ENCODE measurements at regions not wholly inside any gene's neighbourhood (a gene's known extent, or its start where the extent isn't known, plus 50 kb on each side); places are given as distances from the start of the nearest gene placed in this dataset.

GRCh38 chr17:79183293-79184158 lies 108.9 kb downstream of the ENGASE start:
- FAIRE-seq, result no peak

- FAIRE-seq, result no peak
These were observed 108.3 kb downstream of the ENGASE start for GRCh38 chr17:79183043-79183292.

- FAIRE-seq, result no peak
These were observed 107.8 kb downstream of the ENGASE start for GRCh38 chr17:79182176-79183042.

DNA sequence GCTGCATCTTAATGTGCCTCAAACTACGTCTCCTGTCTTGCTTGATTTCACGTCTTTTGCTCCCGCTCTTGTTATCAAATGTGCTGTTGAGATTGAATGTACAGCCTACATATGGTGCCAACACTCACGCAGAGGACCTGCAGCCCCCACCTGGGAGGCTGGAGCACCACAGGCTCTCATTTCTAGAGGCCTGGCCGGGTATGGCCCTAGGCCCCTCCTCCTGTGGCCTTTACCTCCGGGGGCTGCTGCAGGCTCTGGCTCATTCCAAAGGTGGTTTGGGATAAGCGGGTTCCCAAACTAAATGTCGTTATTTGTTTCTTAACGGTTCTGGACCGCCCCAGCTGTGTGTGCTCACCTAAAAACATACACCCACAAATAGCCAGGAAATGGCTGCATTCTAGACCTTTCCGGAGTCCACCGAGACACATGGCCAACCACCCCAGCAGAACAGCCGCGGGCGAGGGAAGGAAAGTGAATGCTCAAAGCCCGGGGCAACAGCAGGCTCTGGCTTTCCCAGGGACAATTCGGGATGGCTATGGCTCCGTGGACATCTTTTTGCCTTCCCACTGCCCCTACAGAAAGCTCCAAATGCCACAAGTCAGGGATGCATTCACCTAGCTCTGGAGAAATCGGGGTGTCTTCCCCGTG lies 105.9 kb downstream of the ENGASE start:
- no peak for FAIRE-seq

GRCh38 chr17:79179334-79179733 lies 104.7 kb downstream of the ENGASE start:
- FAIRE-seq, result no peak

DNA sequence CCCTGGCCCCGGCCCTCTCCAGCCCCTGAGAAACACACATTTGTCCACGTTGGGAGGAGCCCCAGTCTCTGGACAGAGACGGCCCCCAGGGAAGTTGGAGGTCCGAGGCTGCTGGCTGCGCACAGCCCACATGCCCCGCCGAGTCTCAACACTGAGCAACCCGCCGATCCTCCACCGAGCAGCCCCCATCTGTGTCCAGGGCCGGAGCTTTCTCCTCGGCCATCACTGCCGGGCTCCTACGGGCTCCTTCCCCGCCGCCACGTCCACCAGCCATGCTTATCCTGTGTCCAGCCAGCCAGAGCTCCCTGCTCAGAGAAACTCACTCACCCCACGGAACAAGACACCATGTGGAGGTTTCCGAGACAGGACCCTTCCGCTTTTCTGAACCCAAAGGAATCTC lies 103.3 kb downstream of the ENGASE start:
- FAIRE-seq, result no peak

- FAIRE-seq, result no peak
These were observed 102.4 kb downstream of the ENGASE start for GRCh38 chr17:79176792-79177601.

GRCh38 chr17:79174905-79175856 lies 100.6 kb downstream of the ENGASE start:
- FAIRE-seq, result no peak

- FAIRE-seq, result no peak
These were observed 99.7 kb downstream of the ENGASE start for GRCh38 chr17:79174193-79174765.

DNA sequence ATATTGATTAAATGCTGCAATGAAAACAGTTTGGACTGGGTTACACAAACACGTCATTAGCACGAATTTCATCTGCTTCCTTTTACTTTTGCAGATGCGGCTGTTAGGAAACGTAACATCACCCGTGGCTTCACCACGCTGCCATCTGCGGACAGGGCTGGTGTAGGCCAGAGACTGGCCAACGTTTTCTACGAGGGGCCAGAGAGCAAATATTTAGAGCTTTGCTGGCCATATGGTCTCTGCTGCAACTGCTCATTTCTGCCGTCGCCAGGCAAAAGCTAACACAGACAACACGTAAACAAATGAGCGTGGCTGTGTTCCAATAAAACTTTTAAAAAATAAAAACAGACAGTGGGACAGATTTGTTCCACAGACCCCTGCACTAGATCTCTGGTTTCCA lies 96.6 kb downstream of the ENGASE start:
- no peak for FAIRE-seq

- FAIRE-seq, result no peak
These were observed 95.2 kb downstream of the ENGASE start for GRCh38 chr17:79169861-79170260.

DNA sequence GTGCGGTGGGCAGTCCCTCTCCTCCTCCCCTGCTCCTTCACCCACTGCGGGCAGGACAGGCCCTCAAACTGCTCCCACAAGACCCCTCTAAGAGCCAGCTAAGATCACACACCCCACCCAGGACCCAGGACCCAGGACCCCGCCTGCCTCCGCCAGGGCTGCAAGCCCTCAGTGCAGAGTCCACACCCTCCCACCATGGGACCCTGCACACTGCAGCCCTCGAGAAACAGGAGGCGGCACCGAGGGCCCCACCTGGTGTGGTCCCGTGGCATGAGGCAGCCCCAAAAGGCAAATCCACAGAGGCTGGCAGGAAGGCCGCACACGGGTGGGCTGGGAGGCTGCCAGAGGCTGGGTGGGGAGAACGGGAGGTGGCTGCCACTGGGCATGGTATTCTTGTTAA lies 94.7 kb downstream of the ENGASE start:
- FAIRE-seq, result no peak

- FAIRE-seq, result no peak
These were observed 93.9 kb downstream of the ENGASE start for GRCh38 chr17:79168486-79169055.

DNA sequence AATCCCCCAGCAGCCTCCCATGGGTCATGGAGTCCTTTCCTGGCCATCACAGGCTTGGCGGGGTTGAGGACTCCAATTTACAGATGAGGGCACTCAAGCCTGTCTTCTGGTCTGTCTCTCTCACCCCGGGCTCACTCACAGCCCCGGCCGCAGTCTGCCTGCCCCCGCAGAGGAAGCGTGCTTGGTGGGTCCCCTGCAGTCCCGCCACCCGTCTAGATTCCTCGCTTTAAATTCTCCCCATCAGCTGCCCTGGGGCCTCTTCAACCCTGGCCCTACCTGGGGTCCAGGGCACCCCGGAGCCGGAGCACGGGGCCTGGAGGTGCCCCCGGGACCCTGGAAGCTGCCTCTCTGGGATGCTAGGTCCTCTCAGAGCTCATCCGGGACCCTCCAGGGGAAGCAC lies 92.9 kb downstream of the ENGASE start:
- no peak for FAIRE-seq

DNA sequence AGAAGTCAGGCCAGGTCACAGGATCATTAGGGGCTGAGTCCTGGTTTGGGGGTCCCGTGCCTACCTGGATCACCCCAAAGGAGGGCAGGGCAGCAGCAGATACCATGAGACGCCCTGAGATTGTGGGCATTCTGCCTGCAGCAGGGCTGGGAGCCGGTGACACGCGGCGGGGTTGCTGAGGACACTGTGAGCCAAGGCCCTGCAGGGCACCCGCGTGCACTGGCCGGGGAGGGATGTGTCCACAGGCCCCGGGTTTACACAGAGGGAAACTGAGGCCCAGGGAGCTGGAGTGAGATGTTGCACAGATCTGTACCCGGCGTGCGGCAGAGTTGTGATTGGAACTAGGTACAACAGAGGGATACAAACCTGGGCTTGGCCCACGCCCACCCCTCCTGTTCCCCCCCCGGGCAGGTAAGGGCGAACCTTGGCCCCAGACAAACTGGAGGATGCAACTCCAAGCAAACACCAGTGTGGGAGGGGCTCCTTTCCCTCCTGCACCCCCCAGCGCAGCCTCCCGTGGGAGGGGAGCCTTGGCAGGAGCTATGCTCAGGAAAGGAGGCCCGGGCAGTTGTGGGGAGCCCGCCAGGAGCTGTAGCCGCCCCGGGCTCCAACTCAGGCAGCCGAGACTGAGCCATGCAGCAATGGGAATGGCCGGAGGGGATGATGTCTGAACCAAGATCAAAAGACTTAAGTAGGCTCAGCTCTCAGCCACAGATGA lies 91.3 kb downstream of the ENGASE start:
- FAIRE-seq, result no peak

GRCh38 chr17:79164913-79165695 lies 90.5 kb downstream of the ENGASE start:
- FAIRE-seq, result no peak

GRCh38 chr17:79164408-79164807 lies 89.8 kb downstream of the ENGASE start:
- FAIRE-seq, result no peak

- no peak for FAIRE-seq
These were observed 88.4 kb downstream of the ENGASE start for GRCh38 chr17:79163071-79163470.
